HG03066 (cell line): ENCODE measurements at regions not wholly inside any gene's neighbourhood (a gene's known extent, or its start where the extent isn't known, plus 50 kb on each side); places are given as distances from the start of the nearest gene placed in this dataset.

ENCODE experiments used
- ATAC-seq: cut with Tn5 transposase; IDR thresholded peaks from one replicate; pipeline ENCODE4 v1.9.1; 2021; ENCODE audit warnings: low read depth; ENCODE audit not compliant: unreplicated experiment

GRCh38 chr4:100970414-100970813 is 376.9 kb downstream of the PPP3CA start:
- no peak for ATAC-seq

GRCh38 chr4:100969925-100970324 is 377.4 kb downstream of the PPP3CA start:
- no peak for ATAC-seq

- no peak for ATAC-seq
Observed at GRCh38 chr4:100968046-100968445, 379.3 kb downstream of the PPP3CA start.

GRCh38 chr4:100963627-100964026 is 383.7 kb downstream of the PPP3CA start:
- no peak for ATAC-seq

GRCh38 chr4:100962698-100963097 is 384.6 kb downstream of the PPP3CA start:
- ATAC-seq = peak; percentile 58

GRCh38 chr4:100960232-100960631 is 387.1 kb downstream of the PPP3CA start:
- ATAC-seq = no peak

GRCh38 chr4:100954046-100954445 is 393.3 kb downstream of the PPP3CA start:
- ATAC-seq = no peak

GRCh38 chr4:100953616-100954015 is 393.7 kb downstream of the PPP3CA start:
- ATAC-seq = no peak

GRCh38 chr4:100952590-100952989 is 394.7 kb downstream of the PPP3CA start:
- ATAC-seq = no peak

- no peak for ATAC-seq
Observed at GRCh38 chr4:100949350-100949935, 397.9 kb downstream of the PPP3CA start.

GRCh38 chr4:100948911-100949310 is 398.4 kb downstream of the PPP3CA start:
- no peak for ATAC-seq

GRCh38 chr4:100945789-100946188 is 401.5 kb downstream of the PPP3CA start:
- ATAC-seq = no peak

GRCh38 chr4:100938698-100939097 is 408.6 kb downstream of the PPP3CA start:
- ATAC-seq = no peak

GRCh38 chr4:100936661-100937375 is 410.5 kb downstream of the PPP3CA start:
- ATAC-seq = no peak

GRCh38 chr4:100935090-100935489 is 412.2 kb downstream of the PPP3CA start:
- no peak for ATAC-seq

- no peak for ATAC-seq
Observed at GRCh38 chr4:100933628-100934027, 413.7 kb downstream of the PPP3CA start.

- ATAC-seq = no peak
Observed at GRCh38 chr4:100929758-100930157, 411.9 kb upstream of the EMCN start.

GRCh38 chr4:100929135-100929534 is 411.3 kb upstream of the EMCN start:
- ATAC-seq = no peak

- ATAC-seq = peak; percentile 77
Observed at GRCh38 chr4:100926039-100926717, 408.4 kb upstream of the EMCN start.

GRCh38 chr4:100913685-100914084 is 395.9 kb upstream of the EMCN start:
- ATAC-seq = no peak

- no peak for ATAC-seq
Observed at GRCh38 chr4:100908540-100908939, 390.7 kb upstream of the EMCN start.
